ENCODE measurements at regions not wholly inside any gene's neighbourhood (a gene's known extent, or its start where the extent isn't known, plus 50 kb on each side); places are given as distances from the start of the nearest gene placed in this dataset.

DNA sequence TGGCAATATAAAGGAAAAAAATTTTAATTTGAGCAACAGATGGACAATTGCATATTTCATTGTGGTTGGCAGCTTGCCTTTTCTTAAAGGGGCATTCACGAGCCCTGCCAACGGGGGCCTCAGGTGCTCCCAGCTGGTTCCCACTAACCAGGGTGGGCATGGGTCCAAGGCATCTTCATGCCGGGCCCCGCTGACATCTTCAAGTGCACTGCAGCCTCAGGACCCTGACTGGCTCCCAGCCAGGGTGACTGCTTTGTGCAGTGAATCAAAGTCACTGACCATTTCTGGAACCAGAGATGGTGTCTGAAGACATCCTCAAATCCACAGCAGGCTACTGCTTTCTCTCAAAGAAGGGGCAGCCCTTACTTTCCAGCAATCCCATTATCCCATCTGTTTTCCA, 275.2 kb upstream of the MGMT start:
- no peak for DNase-seq (ENCODE audit: low spot score)
- TF ChIP-seq, protein P1, sequence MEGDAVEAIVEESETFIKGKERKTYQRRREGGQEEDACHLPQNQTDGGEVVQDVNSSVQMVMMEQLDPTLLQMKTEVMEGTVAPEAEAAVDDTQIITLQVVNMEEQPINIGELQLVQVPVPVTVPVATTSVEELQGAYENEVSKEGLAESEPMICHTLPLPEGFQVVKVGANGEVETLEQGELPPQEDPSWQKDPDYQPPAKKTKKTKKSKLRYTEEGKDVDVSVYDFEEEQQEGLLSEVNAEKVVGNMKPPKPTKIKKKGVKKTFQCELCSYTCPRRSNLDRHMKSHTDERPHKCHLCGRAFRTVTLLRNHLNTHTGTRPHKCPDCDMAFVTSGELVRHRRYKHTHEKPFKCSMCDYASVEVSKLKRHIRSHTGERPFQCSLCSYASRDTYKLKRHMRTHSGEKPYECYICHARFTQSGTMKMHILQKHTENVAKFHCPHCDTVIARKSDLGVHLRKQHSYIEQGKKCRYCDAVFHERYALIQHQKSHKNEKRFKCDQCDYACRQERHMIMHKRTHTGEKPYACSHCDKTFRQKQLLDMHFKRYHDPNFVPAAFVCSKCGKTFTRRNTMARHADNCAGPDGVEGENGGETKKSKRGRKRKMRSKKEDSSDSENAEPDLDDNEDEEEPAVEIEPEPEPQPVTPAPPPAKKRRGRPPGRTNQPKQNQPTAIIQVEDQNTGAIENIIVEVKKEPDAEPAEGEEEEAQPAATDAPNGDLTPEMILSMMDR (IDR thresholded peaks at IDR 0.05; ENCODE audit: extremely low read depth, insufficient read depth, missing control alignments): no peak
- in situ Hi-C loops (cut with MboI; ENCODE audit: low pct_unique_long_range_greater_than_20kb, low sequenced_read_pairs, unreplicated experiment): no loop called here

DNA sequence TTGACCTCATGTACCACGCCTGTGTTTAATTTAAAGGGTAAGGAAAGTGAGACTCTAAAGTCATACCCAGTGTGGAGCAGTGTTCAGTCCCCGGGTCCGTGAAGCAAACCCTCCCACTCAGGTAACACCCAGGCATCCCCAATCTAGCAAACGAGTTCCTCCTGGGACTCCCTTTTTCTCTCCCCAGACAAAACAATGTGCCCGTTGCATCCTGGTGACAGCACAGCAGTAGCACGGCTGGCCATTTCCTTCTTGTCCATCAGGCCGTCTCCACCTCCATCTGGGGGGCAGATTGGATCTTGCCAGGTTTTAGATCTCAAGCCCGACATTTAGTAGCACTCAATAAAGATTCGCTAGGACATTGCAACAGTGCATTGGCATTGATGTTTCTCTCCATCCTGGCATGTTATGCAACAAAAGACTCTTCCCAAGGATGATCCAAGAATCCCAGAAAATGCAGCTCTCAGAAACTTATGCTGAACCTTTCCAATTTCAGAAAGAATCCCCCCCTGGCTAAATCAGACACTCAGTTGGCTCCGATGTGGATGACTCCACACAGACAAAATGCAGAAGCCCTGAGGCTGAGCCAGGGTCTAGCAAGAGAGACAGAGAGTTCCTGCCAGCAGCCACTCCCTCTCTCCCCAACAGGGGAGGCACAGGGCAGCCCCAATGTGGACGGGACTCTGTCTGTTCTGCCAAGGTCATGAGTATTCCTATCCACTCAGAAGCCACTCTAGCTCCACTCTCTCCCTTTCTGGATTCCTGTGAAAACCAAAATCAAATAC, 274.5 kb upstream of the MGMT start:
- TF ChIP-seq, protein P1 (IDR thresholded peaks at IDR 0.05; ENCODE audit: extremely low read depth, insufficient read depth, missing control alignments): no peak
- DNase-seq (ENCODE audit: low spot score): no peak
- in situ Hi-C loops (cut with MboI; ENCODE audit: low pct_unique_long_range_greater_than_20kb, low sequenced_read_pairs, unreplicated experiment): no loop called here

DNA sequence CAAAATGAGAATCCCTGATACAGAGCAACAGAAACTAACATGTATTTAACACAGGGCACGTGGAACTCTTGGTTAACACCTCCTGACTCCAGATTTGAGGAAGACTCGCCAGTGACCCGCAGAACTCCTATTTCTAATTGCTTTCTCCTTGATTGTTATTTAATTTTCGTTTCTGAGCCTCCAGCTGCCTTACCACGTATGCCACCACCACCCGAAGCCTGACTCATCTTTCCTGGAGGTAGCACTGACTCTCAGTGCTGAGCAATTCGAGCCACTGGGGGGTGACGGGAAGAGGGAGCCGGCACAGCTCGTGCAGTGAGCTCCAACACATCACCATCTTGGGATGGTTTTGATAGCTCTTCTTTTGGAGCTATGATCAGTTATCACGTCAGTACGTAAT, 273.9 kb upstream of the MGMT start:
- DNase-seq (ENCODE audit: low spot score): no peak
- TF ChIP-seq, protein P1 (IDR thresholded peaks at IDR 0.05; ENCODE audit: extremely low read depth, insufficient read depth, missing control alignments): no peak
- in situ Hi-C loops (cut with MboI; ENCODE audit: low pct_unique_long_range_greater_than_20kb, low sequenced_read_pairs, unreplicated experiment): no loop called here

DNA sequence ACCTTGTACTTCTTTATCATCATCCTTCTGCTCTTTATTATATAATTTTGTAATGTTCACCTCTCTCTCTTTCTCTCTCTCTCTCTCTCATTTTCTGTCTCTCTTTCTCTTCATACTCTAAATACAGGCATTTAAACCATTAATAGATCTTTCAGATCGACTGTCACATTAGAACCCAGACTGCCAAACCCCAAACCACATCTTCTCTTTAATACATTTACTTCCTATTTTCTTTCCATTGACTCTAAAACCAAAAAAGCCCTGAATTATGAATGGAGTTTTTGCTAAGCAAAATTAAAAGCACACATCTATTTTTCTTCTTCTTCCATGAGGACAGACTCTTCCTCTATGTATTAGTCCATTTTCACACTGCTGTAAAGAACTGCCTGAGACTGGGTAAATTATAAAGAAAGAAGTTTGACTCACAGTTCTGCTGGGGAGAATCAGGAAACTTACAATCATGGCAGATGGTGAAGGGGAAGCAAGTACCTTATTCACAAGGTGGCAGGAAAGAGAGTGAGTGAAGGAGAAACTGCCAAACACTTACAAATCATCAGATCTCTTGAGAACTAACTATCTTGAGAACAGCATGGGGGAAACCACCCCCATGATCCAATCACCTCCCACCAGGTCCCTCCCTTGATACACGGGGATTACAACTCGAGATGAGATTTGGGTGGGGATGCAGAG, 272.7 kb upstream of the MGMT start:
- TF ChIP-seq, protein P1 (IDR thresholded peaks at IDR 0.05; ENCODE audit: extremely low read depth, insufficient read depth, missing control alignments): no peak
- no peak for DNase-seq (ENCODE audit: low spot score)
- in situ Hi-C loops (cut with MboI; ENCODE audit: low pct_unique_long_range_greater_than_20kb, low sequenced_read_pairs, unreplicated experiment): no loop called here

DNA sequence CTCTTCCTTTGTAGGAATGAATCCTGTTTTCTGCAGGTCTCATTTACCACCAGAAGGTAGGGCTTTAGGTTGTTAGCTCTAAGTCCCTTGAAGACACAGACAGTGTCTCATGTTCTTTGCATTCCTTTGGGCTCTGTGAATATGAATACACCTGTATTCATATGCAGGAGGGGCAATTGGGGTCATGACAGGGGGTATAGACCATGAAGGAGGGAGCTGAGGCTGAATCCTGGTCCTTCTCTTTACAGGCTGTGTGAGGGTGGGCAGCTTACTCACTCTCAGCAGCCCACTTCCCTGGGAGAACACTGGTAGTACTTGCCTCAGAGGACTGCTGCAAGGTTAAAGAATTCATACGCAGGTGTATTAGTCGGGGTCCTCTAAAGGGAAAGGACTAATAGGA, 267.2 kb upstream of the MGMT start:
- TF ChIP-seq, protein P1 (IDR thresholded peaks at IDR 0.05; ENCODE audit: extremely low read depth, insufficient read depth, missing control alignments): no peak
- in situ Hi-C loops (cut with MboI; ENCODE audit: low pct_unique_long_range_greater_than_20kb, low sequenced_read_pairs, unreplicated experiment): no loop called here
- DNase-seq (ENCODE audit: low spot score): no peak

DNA sequence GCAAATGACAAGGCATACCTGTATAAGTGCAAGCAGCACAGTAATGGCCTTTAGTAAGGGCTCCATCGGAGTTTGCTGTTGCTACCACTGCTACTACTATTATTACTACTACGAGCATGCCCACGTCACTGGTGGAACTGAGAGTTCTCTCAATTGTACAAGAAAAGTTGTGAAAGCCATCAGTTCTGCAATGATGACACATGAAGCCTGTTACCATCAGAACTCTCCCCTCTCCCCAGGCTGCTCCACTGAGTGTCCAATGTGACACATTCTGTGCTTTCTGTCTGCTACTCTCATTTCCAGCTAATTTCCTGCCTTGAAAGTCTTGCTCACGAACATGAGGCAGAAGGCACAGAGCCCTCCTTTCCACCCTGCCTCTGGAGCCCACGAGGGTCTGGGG, 263.2 kb upstream of the MGMT start:
- DNase-seq (ENCODE audit: low spot score): no peak
- TF ChIP-seq, protein P1 (IDR thresholded peaks at IDR 0.05; ENCODE audit: extremely low read depth, insufficient read depth, missing control alignments): no peak
- in situ Hi-C loops (cut with MboI; ENCODE audit: low pct_unique_long_range_greater_than_20kb, low sequenced_read_pairs, unreplicated experiment): no loop called here
